NCI-H146 treated with DMSO at 0.1 percent for 48 hours (cell line): ENCODE measurements at regions not wholly inside any gene's neighbourhood (a gene's known extent, or its start where the extent isn't known, plus 50 kb on each side); places are given as distances from the start of the nearest gene placed in this dataset.

Source experiments
- DNase-seq: peaks from one replicate; lab custom pipeline; 2025; ENCODE audit not compliant: unreplicated experiment; lab: John Stamatoyannopoulos, UW

DNA sequence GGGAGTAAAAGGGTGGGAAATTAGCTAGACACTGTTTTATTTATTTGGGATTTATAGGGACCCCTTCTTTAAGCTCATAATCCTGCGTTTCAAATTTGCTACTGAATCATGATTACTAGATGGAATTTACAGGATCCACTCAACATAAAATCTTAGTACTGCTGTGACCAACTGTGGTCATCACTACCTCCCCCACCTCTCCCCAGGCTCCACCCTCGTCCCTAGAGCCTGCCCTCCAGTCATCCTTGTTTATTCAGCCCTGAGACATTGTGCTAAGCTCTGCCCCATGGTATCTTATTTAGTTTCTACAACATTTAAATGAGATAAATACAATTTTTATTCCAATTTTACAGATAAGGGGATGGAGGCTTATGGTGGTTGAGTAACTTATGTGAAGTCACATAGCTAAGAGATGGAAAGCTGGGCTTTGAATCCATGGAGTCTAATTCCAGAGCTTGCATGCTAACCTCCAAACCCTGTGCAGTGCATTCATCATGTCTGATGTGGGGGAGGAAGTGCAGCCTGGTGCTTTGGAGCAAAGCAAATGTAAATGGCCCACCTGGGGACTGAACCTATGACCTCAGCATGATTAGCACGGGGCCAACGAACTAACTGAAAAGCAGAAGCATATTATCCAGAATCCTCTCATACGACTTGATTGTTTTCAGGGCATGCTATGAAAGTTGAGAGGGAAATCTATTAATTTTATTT is 502.4 kb downstream of the TMEM182 start:
- no peak for DNase-seq

DNA sequence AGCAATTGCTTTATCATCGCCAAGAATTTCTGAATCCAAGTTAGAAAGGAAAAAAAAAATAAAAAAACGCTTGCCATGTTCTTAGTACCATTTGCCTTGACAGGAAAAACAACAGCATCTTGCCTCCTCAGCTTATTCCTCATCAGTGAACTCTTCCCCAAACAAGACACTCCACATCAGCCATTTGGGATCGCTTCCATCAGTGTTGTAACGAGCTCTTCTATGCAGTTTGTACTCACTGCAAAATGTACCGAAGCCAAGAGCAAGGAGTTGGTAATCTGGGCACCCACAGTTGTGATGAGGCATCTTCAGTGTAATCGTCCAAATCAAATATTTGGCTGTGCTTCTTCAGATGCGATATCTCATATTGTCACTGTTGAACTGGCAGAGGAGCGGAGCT is 503.7 kb downstream of the TMEM182 start:
- DNase-seq: no peak

DNA sequence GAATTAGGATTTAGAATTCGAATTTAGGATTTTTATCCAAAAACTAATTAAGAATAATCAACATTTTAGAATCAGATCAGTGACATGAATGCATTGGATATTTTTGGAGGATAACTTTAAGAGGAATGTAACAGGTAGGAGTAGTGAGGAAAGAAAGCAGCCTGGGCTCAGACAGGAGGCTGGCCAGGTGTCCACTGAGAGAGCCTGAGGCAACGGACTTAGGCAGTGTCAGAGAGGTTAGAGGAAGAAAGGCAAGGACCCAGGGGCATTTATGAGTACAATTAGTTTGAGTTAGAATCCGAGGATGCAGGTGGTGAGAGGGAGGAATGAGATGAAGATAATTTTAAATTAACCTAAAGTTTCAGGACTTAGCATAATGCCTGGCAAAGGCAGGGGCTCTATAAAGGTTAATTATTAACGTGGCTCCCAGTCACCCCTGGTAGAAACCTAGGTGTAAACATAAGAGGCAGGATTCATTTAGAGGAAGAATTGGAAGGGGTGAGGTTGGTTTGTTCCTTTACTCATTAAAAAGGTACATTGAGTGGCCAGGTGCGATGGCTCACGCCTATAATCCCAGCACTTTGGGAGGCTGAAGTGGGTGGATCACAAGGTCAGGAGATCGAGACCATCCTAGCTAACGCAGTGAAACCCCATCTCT is 507.1 kb downstream of the TMEM182 start:
- no peak for DNase-seq

DNA sequence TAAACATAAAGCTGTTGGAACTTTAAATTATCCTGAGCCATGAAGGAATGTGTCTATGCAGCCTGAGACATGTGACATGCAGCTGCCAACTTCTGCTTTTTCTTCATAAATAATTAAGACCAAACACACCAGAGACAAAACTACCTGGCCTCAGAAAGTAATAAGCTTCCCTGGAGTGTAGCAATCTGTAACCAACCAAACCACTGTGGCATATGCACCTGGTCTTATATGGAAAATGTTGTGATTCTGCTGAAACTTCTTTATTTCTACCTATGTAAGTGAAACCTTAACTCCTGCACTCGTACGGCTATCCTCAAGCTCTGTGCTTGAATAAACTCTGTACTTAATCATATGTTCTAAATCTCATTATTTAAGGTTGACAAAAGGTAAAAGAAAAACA is 515.0 kb downstream of the TMEM182 start:
- DNase-seq: no peak

DNA sequence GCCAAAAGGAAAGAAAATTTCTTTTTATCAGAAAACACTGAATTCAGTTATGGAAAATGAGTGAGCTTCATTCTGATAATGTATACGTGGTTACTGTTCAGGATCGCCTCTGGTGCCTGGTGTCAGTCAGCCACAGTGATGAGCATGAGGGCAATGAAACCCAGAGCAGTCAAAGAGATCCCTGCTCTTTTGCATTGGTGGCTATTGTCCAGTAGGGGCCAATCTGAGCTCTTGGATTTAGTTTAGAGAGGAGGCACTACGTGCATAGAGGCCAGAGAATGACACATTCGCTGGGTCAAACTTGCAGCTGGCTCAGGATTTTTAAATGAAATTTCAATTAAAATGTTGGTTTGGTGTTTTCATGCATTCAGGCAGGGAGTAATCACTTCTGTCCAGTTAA is 522.9 kb downstream of the TMEM182 start:
- DNase-seq: no peak

DNA sequence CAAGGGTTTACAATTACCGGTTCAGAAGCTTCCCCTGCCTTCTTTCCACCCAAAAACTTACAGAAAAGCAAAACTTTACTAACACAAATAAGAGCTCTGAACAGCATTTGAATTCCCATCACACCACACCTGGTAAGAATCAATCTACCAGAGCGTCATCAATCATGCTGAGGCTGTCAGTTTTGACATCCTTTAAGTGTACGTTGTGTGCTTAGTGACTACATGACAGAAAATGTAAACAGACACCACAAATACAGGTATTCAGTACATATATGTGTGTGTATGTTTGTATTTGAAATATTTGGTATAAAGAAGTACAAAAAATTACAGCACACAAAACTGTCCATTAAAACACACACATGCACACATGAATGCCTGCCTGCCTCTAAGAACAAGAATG is 523.5 kb downstream of the TMEM182 start:
- DNase-seq: no peak

DNA sequence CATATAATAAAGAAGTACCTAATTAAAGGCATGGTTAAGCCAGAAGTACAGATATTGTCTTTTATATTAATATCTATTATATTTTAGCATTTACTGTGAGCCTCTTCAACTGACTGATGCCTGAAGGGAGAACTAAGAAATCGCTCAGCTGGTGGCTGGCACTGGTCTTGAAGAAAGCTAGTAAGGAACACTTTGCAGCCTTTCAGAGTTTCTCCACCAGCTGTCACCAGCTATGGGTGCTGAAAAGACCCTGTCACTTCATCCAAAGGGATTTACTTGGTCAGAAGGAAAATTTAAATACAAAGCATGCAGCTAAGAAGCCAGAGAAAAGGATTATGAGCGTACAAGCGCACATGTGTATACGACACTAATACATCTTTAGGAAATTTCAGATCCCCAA is 525.9 kb downstream of the TMEM182 start:
- no peak for DNase-seq

DNA sequence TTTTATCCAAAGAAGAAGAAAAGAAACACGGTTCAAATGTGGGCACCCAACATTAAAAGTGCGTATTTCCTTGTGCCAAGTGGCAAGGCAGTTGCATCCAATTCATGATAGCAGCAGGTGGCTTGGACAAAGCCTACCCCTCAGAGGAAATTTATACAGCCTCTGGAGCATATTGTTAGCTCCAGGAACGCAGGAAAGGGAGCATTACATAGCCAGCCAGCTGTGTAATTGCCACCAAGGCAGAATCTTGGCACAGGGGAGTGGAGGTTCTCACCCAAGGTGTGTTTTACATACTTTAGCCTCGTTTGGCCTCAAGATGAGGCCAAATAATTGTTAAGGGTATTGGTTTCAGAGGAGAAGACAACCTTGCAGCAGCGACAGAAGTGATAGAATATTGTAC is 526.9 kb downstream of the TMEM182 start:
- DNase-seq: no peak

DNA sequence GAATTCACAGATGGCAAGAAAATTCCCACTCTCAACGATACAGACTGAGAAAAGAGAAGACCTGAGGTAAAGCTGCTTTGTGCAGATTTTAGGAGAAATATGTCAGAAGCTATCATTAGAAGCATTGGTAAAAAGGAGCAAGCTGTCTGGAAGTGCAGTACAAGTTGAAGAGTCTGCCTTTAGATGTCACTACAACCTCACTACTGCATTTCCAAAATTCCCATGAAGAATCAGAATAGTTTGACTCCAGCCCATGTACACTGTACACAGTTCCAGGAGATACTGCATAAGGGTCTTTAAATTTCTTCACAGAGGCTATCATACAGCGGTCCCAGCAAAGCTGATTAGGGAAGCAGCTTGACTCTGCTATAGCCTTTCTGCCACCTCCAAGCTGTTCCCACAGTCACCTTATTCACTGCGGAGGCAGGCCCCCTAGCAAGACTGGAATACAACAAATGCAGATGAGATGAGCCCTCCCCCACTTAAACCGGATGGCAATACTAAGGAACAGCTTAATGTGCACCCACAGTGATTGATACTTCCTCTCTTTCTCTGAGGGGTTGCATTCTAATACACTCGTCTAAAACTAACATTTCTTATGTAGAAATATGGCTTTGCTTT is 527.4 kb downstream of the TMEM182 start:
- DNase-seq: no peak

DNA sequence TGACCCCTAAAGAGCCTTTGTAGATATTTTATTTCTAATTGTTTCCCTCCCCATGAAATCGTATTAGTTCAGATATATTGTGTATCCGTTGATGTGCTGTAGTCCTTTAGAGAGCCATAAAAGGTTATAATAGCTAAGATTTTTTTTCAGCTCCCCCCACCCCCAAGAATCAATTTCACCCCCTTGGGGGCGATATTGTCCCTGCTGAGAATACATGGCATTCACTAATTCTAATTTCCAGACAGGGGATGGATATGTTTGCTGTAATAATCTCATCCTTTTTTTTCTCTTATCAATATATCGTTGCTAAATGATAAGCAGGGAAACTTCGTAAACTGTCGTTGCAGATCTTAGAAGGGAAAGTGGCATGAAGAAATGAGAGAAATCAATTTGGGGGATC is 530.7 kb downstream of the TMEM182 start:
- DNase-seq: no peak

DNA sequence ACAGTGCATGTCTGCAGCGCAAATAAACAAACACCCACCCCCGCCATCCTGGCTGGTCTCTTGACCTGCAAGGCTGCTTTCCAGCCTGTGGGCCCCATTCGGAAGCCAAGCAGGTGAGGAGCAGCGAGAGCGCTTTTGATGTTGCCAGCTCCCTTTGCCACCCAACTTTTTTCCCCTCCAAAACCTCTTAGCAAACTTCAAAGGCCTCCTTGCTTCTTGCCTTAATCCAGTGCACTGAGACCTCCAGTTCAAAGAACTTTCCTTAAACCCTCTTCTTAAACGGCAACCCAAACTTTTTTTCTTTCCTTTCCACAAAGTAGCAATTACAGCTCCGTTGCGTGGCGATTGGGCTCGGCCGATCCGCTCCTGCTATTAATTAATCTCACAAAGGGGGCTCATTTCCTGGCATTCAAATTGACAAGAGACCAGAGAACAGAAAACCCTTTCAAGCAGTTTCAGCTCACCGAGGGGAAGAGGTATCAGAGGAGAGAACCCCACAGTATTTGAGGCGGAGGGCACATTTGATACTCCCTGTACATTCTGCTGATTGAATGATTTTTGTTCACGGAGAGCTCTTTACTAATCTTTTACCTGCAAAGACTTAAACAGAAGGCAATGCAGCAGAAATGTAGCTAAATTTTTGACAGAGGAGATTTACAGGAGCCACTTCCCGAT is 531.4 kb downstream of the TMEM182 start:
- no peak for DNase-seq

DNA sequence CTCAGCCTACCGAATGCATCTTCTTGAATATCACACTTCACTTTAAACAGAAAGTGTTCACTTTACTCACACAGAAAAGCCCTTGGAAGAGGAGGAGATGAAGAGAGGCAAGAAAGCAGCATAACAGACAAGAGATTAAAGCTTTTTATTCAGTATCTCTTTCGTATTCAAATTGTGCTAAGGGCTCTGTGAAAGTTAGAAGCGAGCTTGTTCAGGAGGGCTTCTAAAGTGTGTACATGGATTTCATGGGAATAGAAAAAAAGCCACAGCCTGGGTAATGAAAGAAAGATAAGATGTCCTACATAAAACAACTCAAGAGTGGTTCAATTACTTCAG is 531.9 kb downstream of the TMEM182 start:
- DNase-seq: no peak

DNA sequence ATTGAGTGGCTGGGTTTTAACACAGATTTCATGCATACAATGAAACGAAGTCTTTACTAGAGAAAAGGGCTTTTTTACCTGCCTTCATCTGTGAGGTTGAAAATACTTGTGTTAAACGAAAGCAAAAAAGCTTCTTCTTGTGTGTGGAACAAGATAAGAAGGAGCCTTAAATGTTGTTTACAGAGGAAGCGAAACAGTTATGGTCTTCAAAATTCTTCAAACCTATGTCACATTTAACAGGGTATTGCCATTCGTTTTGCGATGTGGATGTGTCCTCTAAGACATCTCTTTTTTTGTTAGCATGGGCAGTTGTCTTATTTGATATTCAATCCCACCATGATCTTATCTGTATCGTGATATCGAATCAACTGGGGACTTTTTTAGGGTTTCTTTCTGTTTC is 532.6 kb downstream of the TMEM182 start:
- DNase-seq: no peak

DNA sequence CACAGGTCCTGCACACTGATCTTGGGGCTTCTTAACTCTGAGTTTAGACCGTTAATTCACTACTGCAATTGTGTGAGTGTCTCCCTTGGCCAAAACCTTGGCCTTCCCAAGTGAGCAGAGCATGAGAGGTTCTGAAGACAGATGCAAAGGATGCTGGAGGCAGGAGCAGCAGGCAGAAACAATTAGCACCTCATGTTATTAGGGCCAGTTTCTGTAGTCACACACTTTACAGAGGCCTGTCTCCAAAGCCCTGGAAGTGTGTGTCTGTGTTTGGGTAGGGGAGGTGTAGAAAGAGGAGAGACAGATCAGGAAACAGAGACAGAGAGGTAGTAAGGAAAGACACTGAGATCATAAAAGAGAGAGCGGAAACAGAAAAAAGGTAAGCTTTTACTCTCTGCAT is 533.8 kb downstream of the TMEM182 start:
- DNase-seq: no peak

DNA sequence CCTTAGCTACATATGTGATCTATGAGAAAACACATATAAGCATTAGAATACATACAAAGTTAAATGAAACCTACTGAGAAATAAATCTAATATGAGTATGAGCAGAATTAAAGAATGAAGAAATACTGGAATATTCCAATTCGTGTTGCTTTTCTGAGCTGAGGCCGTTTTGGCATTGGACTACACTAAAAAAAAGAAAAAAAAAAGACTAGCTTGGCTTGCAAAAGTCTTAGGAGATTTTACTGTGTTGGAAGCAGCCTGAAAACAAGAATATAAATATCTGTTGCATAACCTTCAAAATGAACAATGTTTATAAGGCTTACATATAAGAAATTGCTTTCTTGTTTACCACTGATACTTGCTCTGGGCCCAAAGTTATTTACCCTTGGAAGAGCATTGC is 562.8 kb downstream of the TMEM182 start:
- no peak for DNase-seq

DNA sequence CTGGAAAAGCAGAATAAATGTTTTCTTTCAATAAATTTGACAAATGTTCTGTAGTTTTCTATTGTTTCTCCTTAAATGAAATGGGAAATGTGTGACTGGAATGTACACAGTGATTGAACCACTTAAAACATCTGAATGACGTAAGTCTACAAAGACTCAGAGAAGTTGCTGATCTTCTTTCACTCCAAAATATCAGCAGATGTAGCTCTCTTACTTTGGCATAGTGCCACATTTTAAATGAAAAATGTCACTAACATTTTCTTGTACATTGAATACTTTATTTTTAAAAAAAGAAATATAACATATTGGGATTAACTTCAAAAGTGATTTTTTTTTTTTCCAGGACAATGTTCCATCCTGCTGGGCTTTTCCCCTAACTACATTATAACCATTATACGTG is 565.6 kb downstream of the TMEM182 start:
- no peak for DNase-seq

DNA sequence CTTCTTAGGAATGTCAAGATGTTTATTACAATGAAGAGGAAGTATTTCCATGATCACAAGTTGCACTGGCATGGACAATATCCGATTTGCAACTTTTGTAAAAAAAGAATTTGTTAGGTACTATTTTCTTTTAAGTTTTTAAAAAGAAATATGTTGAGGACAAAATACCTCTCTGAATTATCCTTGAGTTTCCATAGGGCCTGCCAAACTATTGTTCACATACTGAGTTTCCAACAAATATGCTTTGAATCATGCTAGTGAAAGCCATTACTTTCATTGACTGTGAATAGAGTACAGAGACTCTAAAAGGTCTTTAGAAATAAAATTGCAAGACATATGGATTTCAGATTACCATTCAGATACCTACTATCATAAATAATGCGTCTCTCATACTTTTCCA is 566.1 kb downstream of the TMEM182 start:
- no peak for DNase-seq

DNA sequence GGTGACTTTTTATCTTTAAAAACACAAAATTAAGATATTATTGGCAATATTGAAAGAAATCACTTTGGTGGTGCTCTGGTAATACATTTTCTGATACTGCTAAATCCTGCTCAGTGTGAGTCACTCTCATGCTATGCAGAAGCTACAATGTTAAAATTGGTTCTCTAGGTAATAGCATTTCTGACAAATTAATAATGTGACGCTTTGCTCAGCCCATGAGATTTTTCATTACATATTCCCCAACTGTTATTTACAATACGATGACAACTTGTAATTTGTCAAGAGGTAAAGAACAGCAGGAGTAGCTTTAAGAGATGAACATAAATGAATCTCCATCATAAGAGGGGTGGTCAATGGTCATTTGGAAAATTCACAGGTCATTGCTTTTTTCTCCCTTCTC is 573.6 kb downstream of the TMEM182 start:
- DNase-seq: no peak

DNA sequence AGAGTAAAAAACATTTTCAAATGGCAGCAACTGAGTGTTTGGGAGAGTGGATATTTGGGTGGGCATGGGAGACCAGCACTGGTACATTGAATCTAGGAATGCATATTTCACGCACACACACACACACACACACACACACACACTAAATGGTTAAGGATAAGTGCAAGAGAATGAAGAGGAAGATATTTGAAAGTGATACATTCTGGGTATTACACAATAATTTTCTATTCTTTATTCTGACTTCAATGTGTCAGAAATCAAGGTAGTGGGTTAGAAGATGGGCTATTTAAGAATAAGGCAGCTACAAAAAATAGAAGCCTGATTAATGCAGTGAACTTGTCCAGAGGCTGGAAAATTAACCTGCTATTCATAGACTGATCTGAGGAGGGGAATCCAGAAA is 577.0 kb downstream of the TMEM182 start:
- DNase-seq: no peak

DNA sequence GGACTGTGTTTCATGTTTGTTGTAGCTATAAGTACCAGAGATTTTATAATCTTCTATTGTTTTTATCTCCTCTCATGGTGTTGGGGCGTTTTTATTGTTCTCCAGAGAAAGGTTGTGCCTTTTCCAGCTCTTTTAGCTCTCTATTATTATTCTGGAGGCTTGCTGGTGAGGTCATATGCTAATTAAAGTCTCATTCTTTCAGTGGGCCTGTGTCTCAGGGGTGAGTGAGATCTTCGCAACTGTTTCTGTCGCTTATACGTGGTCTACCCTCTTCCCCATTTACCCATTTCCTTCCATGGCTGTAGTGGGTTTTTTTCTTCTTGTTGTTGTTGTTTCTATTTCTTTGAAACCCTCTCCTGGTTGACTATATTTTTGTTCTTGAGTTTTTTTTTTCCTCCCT is 584.9 kb downstream of the TMEM182 start:
- no peak for DNase-seq

DNA sequence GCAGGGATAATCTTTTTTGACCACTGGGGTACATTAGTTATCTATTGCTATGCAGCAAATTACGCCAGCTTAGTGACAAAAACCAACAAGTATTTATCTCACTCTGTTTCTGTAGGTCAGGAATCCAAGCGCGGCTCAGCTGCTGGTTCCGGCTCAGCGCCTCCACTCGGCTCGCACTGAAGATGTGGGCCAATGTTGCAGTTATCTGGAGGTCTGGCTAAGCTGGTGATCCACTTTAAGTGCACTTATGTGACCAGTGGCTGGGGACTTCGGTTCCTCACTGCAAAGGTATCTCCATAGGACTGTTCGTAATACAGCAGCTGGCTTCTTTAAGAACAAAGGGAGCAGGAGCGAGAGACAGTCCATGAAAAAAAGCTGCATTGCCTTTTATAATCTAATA is 591.9 kb downstream of the TMEM182 start:
- DNase-seq: no peak

DNA sequence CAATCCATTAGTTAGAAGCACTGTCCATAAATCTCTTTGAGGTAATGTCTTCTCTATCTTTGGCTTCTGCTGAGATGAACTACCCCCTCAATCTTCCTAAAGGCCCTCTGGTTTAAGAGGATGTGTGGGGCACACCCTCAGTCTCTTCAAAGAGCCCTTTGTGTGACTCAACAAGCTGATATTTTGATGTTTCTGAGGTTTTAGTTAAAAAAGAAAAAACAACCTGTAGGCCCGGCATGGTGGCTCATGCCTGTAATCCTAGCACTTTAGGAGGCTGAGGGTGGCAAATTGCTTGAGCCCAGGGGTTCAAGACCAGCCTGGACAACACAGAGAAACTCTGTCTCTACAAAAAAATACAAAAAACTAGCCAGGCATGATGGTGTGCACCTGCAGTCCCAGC is 593.5 kb downstream of the TMEM182 start:
- no peak for DNase-seq
